HG02610 (cell line): ENCODE measurements at regions not wholly inside any gene's neighbourhood (a gene's known extent, or its start where the extent isn't known, plus 50 kb on each side); places are given as distances from the start of the nearest gene placed in this dataset.

Experiments used
- ATAC-seq: cut with Tn5 transposase; IDR thresholded peaks from one replicate; pipeline ENCODE4 v1.9.1; 2021; ENCODE audit warnings: mild to moderate bottlenecking, moderate library complexity; ENCODE audit not compliant: unreplicated experiment

DNA sequence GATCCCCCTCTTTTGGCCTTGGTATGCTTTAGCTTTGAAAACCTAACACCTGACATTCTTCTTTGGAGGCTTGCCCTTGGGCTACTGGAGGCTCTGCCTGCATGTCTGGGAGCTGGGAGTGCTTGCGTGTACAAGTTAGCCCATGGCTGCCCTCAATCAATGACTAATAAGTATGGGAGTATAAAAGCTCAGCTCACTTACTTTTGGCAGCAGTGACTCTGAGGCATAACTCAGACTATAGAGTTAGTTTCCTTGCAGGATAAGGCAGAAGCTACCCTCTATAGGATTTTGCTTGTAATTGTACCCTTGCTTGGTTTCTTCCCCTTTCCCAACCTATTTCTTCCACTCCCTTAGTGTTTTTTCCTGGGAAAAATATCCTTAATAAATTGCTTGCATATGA, 247.9 kb downstream of the PPP1R2C start:
- ATAC-seq: no peak

DNA sequence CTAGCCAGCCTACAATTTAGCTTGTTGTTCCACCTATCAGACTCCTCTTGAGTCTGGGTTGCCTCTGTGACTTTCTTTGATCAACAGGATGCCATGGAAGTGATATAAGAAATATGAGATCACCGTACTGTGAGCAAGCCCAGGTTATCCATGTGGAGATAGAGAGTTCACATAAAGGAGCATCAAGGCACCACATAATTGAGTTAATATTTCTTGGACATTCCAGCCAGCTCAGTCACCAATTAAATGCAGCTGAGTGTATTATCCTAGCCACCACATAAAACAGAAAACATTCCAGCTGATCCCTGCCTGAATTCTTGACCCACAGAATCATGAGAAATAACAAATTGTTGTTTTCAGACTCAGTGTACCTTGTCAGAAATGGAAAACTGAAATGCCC, 253.6 kb downstream of the PPP1R2C start:
- no peak for ATAC-seq

DNA sequence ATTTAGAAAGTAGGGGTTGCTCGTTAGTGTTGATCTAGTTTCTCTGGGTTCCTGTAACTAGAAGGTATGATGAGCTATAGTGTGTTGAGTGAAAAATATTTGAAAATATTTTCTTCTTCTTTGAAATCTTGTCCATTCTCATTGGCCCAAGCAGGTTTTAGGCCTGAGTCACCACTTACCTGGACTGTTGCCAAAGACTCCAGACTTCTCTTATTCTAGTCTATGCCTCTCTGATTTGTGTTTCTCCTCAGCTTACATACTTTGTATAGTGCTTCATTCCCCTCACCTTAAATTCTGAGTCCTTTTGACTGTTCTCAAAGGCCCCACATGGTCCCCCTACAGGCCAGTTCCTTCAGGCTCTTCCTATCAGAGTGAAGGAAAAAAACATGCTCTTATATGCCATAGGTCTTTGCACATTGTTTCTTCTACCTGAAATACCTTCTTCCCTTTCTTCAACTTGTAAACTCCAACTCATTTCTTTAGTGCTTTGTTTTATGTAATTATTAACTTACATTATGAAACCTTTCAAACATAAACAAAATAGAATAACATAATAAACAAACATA, 258.2 kb downstream of the PPP1R2C start:
- ATAC-seq: no peak

DNA sequence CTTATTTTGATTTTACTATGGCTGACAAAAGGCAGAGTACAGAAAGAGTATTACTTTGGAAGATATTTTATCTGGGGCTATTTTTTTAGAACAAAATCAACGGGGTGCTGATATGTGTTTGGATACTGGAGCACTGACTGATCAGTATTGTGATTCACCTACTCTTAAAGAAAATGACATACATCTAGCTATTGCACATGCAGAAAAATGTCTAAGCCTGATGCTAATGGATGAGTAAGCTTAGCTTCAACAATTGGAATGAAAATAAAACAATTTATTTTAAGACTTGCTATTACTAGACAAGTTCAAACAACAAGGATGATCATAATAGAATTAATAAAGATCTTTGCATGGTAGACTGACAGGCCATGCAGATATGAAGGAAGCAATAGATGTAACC, 262.0 kb downstream of the PPP1R2C start:
- ATAC-seq: no peak

DNA sequence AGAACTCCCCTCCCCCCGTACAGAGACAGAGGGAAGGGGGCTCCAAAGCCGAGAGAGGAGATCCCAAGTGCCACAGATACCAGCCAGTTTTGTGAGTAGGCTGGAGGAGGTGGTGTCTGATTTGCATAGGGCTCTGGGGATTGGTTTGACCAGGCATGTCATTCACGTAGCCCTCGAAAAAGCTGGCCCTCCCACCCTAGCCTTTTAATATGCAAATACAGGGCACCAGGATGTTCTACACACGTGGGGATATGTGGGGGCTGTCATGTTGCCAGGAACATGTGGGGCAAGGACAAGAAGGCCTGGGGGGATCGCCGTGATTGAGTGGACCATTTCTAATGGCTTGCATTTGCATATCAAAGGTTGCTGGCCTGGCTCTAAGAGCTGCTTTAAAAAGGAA, 272.9 kb downstream of the PPP1R2C start:
- ATAC-seq: no peak

DNA sequence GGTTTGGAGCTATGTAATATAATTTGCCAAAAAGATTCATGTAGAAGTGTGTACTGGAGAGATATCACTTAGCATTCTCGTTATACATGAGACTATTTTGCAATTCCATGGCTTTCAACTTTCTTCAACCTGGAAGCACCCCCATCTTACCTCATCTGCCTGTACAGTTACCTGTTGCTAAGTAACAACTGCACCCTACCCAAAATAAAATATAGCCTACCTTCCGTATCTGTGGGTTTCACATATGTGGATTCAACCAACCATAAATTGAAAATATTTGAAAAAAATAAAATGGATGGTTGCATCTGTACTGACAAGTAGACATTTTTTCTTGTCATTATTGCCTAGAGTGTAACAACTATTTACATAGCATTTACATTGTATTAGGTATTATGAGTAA, 278.3 kb downstream of the PPP1R2C start:
- ATAC-seq: no peak

DNA sequence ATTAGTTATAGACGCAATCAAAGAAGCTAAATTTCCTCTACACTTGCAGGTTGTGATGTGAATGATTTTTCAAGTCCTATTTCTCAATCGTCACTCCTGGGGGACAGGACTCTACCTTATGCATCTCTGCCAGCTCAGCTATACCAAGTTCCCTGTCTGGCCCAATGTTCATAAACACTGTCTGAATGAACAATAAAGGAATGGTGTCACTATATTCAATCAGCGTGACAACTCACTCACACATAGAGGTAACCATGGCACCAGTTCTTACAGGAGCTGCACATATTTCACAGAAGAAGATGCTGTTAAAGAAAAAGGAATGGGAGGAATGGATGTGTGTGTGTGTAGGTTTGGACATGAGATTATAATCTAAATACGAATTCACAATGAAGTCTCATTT, 280.6 kb downstream of the PPP1R2C start:
- no peak for ATAC-seq

DNA sequence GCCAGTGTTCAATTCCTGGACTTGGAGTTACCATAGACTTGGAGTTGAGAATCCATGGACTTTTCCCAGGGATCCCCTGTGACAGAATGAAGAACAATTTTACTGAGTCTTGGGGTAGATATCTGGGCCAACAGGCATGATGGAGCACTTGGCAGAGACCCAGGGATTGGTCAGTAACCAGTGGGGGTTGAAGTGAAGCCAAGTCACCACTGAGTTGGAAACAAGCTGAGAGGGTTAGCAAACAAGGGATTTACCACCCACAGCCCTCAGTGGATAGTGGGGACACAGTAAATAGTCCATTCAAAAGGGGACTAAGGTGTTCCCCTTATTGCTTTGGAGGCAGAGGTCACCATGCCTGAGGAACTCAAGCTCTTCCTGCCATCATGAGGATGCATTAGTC, 281.7 kb downstream of the PPP1R2C start:
- ATAC-seq: no peak

DNA sequence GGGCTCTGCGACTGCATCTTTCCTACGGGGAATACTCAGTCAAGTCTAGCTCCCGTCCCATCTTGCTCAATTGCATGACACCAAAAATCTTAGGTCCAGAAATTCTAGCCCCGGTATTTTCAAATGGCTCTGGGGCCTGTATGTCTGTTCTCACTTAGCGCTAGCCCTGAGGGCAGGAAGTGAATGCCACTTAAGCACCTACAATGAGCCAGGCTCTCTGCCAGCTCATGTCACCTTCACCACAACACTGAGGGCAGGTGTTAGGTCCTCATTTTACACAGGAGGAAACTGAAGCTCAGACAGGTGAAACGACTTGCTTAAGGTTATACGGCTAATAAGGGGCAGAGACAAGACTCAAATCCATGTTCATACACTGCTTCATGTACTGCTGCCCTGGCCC, 282.8 kb downstream of the PPP1R2C start:
- ATAC-seq: no peak

DNA sequence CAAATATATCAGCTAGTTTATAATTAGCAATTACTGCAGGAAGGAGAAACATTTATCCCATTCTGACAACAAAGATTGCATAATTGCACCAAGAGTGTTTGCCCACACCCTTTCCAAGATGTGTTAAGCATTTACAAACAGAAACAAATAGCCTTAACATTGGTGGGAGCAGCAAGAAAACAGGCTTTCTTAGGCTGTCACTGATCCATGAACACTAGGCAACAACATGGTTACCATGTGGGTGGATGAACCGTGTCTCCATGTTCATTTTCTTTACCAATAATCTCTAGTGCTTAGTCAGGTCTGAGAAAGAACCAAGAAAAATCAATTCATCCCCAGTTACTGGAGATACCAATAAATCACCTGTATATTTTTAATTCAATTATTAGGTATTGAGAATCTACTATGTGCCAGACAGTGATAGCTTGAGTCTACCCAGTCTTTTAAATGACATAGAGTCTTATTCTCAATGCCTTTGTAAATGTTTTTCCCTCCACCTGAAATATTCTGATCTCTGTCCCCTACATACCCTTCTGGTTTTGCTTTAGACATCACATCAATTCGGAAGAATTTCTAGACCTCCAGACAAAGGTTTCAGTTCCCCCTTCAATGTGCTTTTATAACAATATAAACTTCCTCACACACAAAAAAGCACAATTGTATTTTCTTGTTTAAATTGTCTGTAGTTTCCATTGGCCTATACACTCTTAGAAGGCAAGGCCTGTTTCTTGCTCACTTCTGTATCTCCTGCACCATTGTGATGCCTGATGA, 286.6 kb downstream of the PPP1R2C start:
- ATAC-seq: no peak

DNA sequence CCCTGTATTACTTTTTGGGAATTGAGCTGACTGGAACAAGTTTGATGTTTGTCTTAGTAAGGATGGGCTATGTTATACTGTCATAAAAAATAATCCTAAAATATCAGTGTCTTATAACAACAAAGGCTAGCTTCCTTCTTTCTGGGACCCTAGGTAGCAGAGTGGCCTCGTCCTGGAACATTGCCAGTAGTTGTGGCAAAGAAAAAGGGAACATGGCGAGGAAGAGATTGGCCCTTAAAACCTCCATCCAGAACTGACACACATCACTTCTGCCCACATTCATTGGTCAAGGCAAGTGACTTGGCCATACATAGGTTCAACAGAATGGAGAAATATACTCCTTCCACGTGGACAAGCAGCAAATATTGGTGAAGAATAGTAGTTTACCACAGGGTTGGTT, 287.9 kb downstream of the PPP1R2C start:
- no peak for ATAC-seq

DNA sequence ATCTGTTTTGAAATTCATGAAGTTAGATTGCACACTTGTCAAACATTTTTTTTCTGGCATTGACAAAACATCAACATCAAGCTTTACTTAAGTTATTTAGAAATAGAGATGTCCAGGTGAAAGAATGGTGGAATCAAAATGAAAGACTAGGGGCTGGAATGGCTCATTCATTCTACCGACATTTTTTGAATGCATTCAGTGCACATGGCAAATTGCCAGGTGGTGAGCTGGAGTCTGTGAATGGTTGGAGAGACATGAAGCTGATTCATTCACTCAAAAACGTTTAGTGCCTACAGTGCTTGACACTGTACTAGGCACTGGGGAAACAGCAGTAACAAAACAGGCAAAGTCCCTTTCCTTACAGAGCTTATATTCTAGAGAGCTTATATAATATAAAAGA, 292.4 kb downstream of the PPP1R2C start:
- no peak for ATAC-seq

DNA sequence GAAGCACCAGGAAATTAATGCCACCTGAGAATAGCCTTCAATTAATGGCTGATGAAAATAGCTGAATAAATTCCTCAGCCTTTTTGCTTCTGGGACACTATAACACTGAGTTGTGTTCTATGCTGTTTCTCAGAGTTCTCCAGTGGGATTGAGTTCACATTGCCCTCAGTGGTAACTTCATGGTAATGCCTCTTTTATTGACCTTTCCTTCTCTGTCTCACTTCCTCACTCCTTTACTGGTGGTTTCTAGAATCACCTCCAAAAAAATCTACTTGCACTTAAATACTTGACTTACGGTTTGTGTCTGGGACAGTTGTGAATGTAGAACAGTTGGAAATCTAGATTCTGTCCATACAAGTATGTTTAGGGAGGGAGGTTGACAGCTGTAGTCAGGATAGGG, 293.7 kb downstream of the PPP1R2C start:
- ATAC-seq: no peak

DNA sequence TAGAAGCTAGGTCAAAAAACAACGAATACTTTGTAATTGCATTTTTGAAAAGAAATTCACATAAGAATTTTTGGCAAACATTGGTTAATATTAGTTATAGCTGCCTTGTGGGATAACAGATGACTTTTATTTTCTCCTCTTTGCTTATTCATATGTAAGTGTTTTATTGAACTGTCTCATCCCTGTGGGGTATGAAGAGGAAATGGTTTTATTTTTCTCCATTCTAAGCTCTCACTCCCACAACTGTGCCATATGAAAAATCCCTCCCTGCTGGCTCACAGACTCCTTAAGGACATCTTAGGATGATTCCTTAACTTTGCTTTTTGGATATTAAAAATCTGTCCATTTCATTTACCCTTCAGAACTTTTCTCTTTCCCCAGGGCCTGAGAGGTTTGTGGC, 300.6 kb downstream of the PPP1R2C start:
- no peak for ATAC-seq

DNA sequence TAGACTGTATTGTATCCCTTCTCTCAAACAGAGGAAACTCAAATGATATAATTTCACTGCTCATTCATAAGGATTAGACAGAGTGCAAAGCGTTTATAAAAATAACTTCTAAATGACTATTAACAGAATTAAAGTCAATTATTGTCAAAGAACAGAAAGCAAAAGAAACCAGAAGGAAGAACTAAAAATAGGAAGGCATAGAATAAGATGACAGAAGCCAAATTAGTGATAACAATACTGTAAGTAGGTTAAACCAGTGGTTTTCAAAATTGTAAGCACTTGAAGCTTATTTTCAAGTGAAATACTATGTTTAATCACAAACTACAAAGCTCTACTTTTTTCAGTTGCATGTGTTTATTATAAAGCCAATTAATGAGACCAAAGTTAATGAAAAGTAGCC, 305.2 kb downstream of the PPP1R2C start:
- ATAC-seq: no peak

DNA sequence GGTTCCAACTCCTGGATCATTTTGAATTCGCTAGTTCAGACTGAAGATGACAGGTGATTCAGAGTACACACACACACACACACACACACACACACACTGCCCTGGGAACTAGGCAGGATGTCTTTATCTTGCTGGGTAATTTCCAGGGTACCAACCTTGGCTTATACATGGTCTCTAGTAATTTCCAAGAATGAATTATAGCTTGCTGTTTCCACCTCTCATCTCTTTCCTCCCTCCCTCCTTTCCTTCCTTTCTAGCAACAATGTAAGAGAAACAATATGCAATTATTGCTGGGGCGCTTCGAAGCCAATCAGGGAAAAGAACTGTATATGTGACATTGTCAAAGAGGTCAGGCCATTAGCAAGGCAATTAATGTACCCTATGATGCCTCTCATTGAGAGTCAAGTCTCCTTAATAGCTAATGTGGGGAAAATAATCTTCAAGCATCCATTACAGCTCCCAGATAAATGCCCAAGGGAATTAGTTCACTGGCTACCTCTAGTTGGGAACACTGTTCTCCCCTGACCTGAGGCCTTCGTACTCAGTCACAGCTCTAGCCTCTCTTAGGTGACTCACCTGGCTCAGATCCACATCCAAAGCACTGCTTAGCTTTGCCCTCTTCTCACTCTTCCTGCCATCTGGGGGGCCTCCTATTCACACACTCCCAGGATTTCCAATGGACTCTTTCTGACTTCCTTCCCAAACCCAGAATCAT, 311.5 kb downstream of the PPP1R2C start:
- no peak for ATAC-seq

DNA sequence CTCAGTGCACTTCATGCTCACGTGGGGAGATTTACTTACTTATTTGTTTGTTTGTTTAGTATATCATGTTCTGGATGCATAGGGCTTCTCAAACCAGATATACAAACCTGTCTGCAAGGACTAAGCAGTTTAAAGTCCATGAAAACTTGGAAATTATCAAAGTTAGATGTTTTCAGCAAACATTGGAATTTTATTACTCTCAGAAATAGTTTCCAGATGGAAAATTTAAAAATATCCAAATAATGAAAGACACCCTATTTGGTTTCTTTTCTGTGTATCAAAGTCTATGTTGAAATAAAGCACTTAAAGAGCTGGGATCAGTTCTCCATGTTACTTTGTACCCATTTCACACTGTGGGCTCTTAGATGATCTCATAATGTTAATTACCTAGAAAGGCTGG, 312.1 kb downstream of the PPP1R2C start:
- no peak for ATAC-seq

DNA sequence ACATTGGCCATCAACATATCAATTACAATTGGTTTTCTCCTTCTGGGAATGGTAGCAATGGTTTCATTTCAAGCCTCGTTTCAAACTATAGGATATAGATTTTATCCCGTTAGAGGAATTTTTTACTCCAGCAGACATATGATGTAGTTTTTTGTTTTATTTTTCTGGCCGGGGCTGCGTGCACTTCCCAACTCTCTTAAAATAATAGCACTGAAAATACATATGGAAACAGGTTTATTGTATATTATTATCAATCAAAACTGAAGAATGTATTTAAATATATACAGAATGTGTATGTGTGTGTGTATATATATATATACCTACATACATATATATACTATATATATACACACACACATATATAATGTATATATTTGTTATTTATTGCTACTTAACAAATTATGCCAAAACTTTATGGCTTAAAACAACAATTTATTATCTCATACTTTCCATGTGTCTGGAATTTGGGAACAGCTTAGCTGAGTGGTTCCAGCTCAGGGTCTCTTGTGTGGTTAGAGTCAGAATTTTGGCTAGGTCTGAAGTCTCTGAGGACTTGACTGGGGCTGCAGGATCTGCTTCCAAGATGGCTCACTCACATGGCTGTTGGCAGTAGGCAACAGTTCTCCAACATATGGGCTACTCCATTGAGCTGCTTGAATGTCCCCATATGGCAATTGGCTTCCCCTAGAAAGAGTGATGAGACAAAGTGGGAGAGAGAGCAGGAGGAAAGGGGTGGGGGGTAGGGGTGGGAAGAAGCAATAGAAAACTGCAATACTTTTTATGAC, 314.1 kb downstream of the PPP1R2C start:
- no peak for ATAC-seq

DNA sequence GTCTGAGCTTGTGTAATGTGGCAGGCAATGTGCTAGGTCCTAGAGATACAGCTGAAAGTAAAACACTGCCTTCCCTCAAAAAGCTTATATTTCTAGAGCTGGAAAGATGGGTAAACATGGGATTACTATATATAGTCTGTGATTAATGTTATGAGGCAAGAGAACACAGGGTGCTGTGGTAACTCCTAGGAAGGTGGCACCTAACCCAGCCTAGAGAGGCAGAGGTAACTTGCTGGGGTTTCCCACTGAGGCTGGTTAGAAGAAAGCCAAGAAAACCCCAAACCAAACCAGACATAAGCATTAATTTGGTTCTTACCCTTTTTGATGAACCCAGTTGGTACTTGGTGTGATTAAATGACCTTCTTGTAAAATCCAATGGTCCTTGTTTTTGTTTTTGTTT, 315.0 kb downstream of the PPP1R2C start:
- ATAC-seq: no peak

DNA sequence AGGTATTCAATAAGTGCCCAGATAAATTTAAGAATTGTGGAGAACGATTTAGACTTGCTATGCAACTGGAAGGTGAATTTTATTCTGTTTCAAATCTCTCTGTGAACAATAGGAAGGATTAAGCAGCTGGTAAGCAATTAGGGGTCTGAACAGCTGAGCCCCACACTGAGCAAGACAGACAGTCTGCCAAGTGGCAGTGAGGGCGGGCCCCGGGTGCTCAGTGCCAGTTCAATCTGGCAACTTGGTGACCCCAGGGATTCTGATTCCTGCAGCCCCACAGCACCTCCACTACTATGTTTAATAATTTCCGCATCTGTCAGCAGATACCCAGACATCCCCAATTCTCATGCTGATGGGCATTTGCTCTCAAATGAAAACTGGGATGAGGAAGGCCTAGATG, 317.3 kb downstream of the PPP1R2C start:
- ATAC-seq: no peak

DNA sequence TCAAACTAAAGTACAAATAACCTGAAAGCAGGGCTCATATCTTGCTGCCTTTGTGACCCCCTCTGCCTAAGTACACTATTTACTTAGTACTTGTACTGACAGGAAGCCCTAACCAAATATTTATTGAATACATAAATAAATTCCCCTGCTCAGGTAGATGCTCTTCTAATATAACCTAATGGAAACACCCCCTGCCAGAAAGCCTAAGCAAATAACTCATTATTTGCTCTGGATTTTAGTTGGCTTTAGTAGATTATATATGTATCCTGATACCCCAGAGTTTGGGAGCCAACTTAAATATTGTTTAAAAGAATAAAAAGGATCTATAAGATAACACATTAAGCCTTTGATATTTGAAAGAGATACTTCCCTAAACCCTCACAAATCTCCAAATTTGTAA, 318.2 kb downstream of the PPP1R2C start:
- ATAC-seq: no peak
